Activated naive CD8-positive, alpha-beta T cell treated with anti-CD3 and anti-CD28 coated beads, Interleukin-2, amount 50 U/mL, for 16 hours (primary cell): ENCODE measurements at regions not wholly inside any gene's neighbourhood (a gene's known extent, or its start where the extent isn't known, plus 50 kb on each side); places are given as distances from the start of the nearest gene placed in this dataset.

Experiments
- DNase-seq: peaks from one replicate; pipeline ENCODE4 v3.0.0-alpha.2; 2020; ENCODE audit warnings: low read depth, low spot score

DNA sequence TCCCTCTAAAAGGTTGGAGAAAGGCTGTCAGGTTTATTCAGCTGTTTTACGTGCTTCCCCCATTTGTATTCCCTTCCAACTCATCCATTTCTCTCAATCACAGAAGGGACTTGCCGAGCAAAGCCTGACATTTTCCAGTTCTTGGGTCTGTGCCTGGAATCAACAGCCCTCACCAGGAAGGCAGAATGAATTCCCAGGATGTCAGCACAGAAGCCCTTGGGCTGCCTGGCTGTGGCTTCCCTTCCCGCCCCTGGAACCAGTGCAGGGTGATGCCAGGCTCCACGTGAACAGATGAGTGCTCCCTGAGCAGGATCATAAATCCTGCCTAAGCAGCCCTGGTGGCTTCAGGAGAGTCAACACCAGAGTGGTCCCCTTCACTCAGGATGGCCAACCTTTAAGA is 86.1 kb upstream of the CD83 start:
- no peak for DNase-seq

DNA sequence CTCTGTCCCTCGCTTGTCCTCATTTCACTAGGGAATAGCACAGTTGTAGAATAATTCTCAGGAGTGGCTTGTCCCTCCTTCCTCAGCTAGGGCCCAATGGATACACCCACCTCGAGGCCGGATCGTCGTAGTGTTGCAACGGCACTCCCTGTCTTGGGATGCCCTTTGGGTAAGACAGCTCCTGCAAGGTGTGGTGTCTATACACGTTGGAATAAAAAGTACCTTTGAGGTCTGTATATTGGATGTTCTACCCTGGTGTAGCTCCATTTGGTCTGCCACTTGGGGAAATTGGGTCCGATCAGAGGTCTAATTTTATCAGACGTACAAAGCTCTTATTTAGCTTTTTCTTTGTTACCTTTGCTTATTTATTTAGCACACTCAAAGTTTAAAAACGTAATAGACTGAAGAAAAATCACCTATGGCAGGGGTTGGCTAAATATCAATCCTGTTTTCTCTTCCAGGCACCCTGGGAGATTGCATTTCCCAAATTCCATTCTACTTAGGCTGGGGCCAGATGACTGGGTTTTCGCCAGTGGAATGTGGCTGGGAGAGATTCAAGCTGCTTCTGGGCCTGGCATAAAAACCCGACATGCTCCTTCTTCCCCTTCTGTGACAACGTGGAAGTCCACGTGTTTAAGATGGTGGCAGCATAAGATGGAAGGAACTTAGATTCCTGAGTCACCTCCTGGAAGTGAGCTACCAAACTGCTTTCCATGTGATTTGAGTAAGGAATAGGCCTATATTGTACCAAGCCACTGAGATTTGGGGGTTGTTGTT is 82.3 kb upstream of the CD83 start:
- no peak for DNase-seq

DNA sequence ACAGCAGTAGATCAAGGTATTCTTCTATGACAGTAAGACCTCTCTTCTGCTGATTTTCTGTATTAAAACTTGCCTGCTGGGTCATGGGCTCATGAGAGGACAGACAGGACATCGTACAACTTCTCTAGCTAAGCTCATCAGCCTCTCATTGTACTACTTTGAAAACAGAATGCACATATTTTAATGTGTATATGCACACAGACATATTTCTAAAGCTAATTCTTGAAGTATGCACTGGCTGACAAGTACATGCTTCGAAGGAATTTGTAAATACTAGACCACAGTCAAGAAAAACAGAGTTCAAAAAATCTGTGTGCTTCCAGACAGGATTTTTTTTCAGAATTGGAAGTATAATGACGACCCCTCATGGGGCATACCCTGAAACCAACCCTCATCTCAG is 81.7 kb upstream of the CD83 start:
- DNase-seq, result no peak

DNA sequence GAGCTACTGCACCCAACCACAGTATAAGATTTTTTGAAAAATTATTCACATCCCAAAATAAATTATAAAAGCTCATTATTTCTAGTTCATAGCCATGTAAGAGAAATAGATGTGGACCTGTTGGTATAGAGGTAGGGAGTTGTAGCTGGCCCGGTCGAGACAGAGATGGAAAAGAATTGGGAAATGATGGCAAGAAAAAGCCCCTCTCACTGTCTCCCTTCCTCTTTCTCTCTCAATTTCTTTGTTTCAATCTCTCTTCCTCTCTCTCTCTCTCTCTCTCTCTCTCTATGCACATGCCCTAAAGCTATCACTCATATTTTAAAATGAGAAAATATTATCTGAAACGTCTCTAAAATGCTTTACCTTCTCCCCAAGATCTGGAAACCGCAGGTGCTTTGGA is 80.7 kb upstream of the CD83 start:
- DNase-seq, result no peak

DNA sequence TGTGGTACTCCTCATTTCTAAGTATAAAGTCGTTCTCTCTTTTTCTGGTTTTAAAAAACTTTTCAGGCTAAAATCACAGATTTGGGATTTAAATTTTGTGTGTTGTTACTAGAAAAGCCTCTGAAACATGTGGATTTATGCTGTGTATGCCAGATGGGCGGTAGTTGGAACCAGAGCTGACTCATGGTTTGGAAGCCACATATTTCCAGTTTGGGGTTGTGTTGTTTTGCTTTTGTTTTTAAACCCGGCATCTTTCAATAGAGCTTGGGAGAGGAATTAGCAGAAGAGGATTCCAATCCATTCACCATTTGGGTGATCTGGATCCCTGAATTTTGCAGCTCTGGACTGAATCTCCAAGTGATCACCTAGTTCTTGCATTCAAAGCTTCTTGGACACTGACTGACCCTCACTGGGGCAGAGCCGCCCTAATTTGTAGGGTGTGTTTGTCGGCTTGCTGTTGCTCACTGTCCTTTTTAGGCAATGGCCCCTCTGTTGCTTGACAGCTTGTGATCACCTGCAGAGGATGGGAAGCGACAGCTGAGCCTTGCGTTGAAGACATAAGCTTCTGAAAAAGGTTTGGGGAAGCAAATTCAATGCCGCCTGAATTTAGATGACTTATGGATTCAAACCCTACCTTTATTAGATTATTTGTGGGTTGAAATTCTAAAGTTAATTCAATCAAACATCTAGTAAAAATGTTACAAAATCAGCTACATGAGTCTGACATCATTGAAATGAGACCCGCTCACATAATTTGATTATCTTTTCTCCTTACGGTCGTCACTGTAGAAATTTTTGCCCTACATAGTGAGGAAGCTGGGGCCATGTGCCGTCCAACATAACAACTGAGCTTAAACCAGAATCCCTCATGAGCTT is 79.9 kb upstream of the CD83 start:
- DNase-seq, result no peak

DNA sequence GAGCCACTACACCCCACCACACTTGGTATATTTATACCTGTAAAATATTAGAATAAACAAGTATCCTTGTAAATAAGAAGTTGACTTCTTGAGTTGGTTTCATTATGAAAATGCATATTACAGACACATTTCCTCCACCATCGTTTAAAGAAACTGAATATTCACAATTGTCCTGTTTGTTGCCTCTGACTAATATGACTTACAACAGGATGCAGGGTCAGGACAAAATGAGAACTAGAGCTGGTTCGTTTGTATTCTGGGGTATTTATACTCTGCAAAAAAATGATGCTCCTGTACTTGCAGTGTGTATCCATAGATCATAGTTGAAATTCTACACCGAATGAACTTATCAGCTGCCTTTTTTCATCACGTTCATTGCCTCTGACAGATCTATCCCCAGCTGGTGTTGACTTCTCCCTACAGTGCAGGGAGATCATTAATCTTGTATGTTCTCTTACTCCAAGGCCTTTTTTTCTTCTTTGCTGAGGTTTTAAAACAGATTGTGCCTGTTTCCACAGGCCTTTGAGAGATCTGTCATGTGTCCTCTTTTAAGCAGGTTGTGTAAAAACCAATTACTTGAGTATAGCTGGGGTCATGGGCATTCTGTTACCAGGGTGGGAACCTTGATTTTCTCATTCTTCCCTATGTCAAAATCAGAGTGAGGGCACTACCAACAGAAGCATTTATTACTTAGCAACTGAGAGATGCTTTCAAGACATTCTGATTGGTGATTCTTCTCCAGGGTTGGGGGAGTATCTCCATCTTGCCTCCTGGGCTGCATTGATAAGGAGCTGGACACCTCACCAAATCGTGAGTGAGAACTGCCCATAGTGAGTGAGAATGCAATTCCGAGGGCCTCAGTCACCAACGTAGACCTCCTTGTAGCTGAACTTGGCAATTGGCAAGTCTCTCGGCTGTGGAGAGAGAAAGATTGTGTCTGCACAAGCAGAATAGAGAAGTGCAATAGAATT is 78.8 kb upstream of the CD83 start:
- no peak for DNase-seq

DNA sequence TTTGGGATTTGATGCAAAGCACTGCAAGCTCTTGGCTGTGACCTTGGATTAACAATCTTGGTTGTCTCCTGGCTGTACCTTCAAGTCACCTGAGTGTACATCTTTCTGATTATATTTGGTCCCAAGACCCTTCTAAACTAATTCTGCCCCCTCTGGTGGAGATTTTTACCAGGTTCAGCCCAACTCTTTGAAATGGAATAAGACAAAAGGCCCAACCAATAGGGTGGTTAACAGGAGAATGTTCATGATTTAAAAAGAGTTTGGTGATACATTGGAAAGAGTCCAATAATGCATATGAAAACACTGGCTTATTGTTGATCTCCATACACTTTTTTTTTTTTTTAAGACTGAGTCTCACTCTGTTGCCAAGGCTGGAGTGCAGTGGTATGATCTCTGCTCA is 77.5 kb upstream of the CD83 start:
- DNase-seq, result no peak

DNA sequence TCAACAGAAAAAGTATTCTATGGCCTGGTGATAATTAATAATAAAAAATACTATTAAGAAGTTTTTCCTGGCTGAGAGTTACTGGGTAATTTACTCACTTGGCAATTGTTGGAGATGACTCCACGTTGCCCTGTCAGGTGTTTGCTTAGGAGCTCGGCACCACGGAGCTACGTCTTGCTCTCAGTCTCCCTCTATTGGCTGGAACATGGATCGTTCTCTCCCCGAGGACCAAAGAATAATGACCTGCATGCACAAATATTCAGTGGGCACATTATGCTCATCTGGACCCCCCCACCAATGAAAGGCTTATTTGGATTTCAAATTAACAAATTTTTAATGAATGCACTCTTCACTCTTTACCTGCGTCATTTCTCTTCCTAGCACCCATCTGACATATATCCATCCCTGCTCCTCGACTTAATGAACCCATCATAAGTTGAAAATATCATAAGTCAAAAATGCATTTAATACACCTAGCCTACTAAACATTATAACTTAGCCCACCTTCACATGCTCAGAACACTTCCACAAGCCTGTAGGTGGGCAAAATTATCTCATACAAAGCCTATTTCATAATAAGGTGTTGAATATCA is 71.0 kb upstream of the CD83 start:
- DNase-seq, result peak; percentile 3

DNA sequence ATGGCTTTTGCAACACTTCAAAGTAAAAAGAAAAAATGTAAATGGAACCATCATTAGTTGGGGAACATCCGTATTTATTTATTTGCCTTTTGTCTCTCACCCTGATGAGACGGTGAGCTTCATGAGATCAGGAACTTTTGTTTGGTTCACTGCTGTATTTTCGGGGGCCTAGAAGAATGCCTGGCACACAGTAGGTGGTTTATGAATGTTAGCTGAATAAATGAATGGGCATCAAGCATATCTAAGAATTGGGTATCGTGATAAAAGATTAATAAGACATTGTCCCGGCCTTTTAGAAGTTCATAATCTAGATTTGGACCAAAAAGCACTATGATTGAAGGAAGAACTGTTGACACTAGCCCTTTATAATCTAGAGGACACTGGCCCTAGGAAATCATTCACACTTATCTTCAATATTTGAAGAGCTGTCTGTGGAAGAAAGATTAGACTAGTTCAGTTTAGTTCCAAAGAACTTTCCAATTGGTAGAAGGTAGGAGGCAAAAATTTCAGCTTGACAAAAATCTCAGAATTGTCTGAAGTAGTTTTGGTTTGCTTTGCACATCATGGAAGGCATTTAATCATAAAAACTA is 70.3 kb upstream of the CD83 start:
- DNase-seq, result no peak

DNA sequence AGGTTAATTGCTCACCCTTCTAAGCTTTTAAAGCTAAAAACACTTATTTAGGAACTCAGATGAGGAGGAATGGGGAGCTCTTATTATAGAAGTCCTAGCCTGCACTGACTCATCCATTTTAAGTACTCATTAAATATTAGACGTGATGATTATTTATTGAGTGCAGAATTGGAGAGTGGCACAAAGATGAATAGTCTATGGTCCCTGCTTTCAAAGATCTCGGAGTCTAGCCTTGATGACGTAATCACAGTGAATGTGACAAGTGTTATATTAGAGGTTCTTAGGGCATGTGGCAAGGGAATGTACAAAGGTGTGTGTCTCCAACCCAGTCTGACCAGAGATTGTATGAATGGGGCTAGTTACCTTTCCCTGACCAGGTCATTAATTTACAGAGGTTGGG is 68.7 kb upstream of the CD83 start:
- DNase-seq, result no peak

DNA sequence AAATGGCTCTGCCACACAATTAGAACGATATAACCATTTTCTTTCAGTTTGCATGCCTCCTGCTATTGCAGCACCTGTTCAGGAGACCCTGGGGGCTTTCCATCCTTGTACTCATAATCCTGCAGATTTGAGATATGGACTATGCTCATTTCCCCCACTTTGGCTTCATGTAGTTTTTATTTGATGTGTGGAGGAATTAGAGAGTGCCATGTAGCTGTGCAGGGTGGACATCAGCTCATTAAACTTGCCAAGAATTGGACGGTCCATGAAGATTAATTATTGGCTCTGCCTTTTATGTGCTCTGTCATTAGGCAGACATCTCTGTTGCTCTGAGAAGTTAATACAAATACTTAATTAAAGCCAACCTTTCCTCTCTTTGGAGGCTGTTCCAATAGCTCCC is 66.2 kb upstream of the CD83 start:
- DNase-seq, result no peak

DNA sequence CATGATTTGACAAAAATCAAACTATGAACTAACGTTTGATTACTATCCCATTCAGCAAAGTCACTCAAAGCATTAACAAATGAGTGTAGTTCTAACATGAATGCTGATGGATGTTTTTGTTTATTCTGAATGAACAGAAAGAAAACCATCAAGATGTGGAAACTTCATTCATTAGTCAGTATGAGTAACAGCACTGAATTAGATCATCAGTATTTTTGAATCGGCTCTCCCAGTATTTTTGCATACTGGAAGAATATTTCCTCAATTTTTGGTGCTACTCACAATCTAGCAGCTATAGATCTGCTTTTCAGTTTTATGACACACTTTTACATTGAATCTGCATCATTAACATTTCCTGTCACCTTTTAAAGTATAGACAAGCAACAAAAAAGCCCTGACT is 63.8 kb upstream of the CD83 start:
- DNase-seq, result no peak

DNA sequence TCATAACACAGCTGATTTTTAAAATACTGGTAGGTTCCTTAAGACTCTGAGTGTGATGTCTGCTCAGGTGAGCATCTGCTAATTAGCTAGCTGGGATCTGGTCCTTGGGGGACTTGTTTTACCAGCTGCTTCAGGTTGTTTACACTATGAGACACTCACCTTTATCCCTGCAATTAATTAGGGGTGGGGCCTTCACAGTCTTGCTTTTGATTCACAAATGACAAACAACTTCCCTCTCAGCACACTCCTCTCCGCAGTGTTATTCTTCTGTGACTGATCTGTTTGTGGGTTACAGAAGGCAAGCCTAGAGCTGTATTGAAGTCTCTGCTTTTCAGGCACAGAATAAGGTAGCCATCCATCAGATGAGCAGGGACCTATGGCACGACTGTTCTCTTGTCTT is 62.0 kb upstream of the CD83 start:
- no peak for DNase-seq

DNA sequence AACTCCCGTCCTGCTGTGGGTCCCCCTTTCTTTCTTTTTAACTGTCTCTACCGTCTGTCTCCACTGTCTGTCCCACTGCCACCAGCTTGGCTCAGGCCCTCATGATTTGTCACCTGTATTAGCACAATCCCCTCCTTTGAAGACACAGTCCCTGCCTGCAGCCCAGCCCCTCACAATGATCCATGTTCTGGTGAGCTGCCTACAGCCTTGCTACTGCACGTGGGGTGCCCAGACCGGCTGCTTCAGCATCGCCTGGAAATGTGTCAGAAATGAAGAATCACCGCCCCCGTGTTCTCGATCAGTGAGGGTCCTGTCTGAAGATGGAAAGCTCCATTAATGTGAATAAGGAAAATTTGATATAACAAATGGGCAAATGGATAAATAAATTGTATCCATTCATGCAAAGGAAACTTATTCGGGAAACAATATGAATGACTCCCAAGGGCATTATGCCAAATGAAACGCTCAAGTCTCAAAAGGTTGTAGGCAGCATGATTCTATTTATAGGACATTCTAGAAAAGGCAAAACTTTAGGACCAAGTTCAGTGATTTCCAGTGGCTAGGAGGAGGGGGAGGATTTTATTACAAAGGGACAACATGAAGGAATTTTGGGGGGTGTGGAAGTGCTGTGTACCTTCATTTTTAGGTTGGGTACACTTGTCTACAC is 59.4 kb upstream of the CD83 start:
- no peak for DNase-seq

DNA sequence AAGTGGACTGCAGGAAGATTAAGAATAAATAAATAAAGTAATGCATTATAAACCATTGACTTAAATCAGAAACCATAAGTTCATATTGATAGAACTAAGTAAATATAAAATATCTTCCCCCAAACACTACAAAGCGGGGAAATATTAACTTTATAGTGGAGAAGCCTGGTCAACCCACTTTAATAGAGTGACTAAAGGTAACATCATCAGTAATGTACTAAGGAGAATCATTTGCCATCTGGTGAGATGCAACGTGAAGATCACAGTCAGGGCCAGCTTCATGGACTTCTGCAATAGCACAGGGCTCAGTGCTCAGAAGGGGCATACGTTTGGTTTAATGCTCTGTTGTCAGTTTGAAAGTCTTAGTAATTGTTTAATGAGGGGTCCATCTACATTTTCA is 58.8 kb upstream of the CD83 start:
- no peak for DNase-seq

DNA sequence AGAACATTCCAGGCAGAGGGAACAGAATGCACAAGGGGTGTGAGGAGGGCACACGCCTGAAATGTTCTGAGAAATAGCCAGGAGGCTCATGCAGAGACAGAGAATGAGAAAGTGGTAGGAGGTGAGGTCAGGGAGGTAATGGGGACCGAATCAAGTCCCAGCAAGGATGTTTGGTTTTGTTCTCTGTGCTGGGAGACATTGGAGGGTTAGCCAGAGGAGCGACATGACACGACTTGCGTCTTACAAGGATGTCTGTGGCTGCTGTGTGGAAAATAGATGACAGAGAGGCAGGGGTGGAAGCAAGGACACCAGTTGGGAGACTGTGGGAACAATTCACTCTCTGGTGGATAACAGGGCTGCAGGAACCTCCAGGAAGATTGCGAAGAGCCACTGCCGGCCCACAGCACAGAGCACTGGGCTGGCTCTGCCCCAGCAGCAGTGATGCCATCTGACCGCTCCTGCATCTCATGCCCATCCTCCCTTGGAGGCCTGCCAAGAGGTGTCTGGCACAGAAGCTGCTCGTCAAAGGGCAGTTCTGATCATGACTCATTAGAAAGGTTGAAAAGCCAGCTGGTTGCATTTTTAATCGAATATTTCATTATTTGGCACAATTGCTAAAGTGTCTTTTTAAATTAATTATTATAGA is 57.7 kb upstream of the CD83 start:
- DNase-seq, result no peak

DNA sequence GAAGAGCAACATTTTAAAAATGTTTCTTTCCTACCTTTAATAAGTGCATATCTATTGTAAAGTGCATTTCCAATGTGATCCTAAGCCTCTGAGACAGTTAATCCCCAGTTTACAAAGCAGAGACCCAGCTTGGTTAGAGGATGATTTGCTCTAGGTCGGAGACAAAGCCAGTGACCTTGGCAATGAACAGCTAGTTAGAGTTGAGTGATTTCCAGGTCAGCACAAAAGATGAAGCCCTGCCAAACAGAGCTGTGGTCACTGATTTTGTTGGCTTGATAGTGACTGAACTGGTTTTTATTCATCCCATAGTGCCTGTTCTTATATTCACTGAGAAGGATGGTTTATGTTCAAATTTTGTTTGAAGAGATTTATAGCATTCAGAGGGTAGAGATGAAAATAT is 56.6 kb upstream of the CD83 start:
- DNase-seq, result no peak

DNA sequence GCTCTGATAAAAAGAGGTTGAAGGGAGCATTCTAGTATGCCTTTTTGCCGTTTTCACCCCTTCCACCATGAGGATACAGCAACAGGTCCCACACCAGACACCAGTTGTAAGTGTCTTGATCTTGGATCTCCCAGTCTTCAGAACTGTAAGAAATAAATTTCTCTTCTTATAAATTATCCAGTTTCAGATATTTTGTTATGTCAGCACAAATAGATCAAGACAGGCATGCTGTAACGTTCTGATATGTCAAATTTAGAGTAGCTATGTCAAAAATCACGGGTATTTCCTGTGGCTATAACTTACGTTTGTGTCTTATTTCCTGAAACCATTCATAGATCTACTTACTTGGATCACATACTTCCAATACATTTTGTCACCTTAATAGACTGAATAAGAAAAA is 55.9 kb upstream of the CD83 start:
- no peak for DNase-seq

DNA sequence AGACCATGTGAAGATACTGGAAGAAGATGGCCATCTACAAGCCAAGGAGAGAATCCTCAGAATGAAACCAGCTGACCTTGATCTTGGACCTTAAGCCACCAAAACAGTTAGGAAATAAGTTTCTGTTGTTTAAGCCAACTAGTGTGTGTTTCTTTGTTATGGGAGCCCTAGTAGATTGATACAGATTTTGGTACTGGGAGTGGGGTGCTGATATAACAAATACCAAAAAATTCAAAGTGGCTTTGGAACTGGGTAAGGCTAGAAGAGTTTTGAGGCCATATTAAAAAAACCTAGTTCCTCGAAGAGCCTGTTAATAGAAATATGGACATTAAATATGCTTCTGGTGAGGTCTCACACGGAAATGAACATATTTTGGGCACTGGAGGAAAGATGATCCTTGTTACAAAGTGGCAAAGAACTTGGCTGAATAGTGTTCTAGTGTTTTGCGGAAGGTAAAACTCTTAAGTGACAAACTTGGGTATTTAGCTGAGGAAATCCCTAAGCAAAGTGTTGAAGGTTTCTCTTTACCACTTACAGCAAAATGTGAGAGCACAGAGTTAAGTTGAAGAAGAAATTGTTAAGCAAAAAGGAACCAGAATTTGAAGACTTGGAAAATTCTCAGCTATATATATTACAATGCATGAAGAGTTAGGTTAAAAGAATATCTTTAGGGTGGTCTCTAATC is 55.1 kb upstream of the CD83 start:
- no peak for DNase-seq

DNA sequence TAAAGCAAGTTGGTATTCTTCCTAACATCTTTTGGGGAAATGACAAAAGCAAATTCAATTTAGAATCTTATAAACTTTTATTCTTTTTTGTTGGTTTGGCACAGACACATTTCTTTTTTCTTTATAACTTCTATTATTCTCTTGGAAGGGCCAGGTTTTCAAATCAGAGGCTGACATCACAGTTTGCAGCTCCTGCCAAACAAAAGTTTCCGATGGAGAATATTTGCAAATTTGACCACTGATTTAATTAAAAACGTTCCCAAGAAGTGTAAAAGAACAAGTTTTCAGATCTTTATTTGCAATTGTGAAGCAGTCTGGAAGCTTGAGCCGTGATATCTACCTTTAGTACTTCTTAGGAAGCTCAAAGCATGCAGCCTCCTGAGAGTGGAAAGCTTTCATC is 53.8 kb upstream of the CD83 start:
- no peak for DNase-seq
